ENCODE measurements at regions not wholly inside any gene's neighbourhood (a gene's known extent, or its start where the extent isn't known, plus 50 kb on each side); places are given as distances from the start of the nearest gene placed in this dataset.

DNA sequence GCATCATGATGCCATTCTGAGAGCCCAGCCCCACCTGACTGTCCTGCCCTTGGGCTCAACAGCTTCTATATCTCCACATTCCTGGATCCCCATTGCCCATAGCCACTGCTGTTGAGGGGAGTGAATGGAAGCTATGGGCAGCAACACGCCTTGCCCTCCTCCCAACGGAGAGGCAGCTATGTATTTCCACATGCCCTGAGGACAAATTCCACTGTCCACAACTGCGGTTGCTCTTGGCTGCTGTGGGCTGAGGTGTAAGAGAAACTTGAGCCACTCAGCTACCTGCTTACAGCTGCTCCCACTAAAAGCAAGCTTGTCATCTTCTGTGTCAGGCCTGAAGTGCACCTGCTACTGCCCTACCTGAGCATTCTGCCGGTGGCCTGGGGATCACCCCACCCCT, 222.9 kb downstream of the PSAT1 start (continued):
- no peak for TF ChIP-seq GABPA (IDR thresholded peaks at IDR 0.05; ENCODE audit: borderline replicate concordance, insufficient read depth, low read length)
- TF ChIP-seq YY1 (IDR thresholded peaks at IDR 0.05; ENCODE audit: low read depth, low read length) = no peak
- TF ChIP-seq TBP (IDR thresholded peaks at IDR 0.05; ENCODE audit: low read depth, low read length) = no peak
- TF ChIP-seq RAD21 (IDR thresholded peaks at IDR 0.05 in 1 of 2, conservative IDR thresholded peaks at IDR 0.05 in 1 of 2; ENCODE audit: low read depth in 2 of 2, low read length in 2 of 2) = no peak
- no peak for TF ChIP-seq SP2 (IDR thresholded peaks at IDR 0.05; ENCODE audit: low read length)
- no peak for TF ChIP-seq BACH1 (IDR thresholded peaks at IDR 0.05; ENCODE audit: low read length)
- no peak for TF ChIP-seq FOSL1 (IDR thresholded peaks at IDR 0.05; ENCODE audit: insufficient read depth, low read depth, low read length)
- no peak for TF ChIP-seq BCL11A (IDR thresholded peaks at IDR 0.05; ENCODE audit: low read depth in 2 of 2, low read length in 2 of 2)
- TF ChIP-seq EZH2 (IDR thresholded peaks at IDR 0.05; ENCODE audit: low read depth, low read length, severe bottlenecking) = no peak
- no peak for TF ChIP-seq TAF7 (optimal IDR thresholded peaks at IDR 0.05; ENCODE audit: borderline replicate concordance, low read depth, low read length)
- no peak for TF ChIP-seq POLR2A (IDR thresholded peaks at IDR 0.05; ENCODE audit: control extremely low read depth in 1 of 2, low read depth in 2 of 2, low read length in 2 of 2)
